Left lung (tissue), 4 donors: ENCODE measurements at regions not wholly inside any gene's neighbourhood (a gene's known extent, or its start where the extent isn't known, plus 50 kb on each side); places are given as distances from the start of the nearest gene placed in this dataset.

Experiments
- ATAC-seq: fragments of 200-7000 bp; cut with Tn5 transposase; one replicate; pipeline ENCODE4 v1.9.1; 2020; ENCODE audit warnings: moderate library complexity
- DNase-seq, 4 donors: peaks; one replicate each; pipeline ENCODE4 v3.0.0-alpha.2; 2013 to 2020
- H3K27ac ChIP-seq, 2 donors: fragments of 200-600 bp; sonication (generic) in 1 of 2; one replicate each; pipeline versions ENCODE4 v1.5.0 to v1.8.0; 2020 to 2021
- H3K27me3 ChIP-seq, 2 donors: fragments of 200-600 bp; sonication (generic) in 1 of 2; one replicate each; pipeline versions ENCODE4 v1.5.0 to v1.8.0; 2020 to 2021
- H3K36me3 ChIP-seq, 2 donors: fragments of 200-600 bp; sonication (generic) in 1 of 2; one replicate each; pipeline versions ENCODE4 v1.5.0 to v1.8.0; 2020 to 2021
- H3K4me1 ChIP-seq, 2 donors: fragments of 200-600 bp; one replicate each; pipeline ENCODE4 v1.8.0; 2021
- H3K4me3 ChIP-seq, 2 donors: fragments of 200-600 bp; sonication (generic) in 1 of 2; one replicate each; pipeline versions ENCODE4 v1.5.0 to v1.8.0; 2020 to 2021; ENCODE audit warnings: mild to moderate bottlenecking in 1 of 2
- H3K9me3 ChIP-seq, 2 donors: fragments of 200-600 bp; sonication (generic) in 1 of 2; one replicate each; pipeline versions ENCODE4 v1.5.0 to v1.8.0; 2020 to 2021
- intact Hi-C, 2 donors: fragments of 100-400 bp; cut with DNase I; formaldehyde crosslinking; loops; one replicate each; pipeline versions ENCODE4 v1.11.2 to v1.14.2; 2022
- TF ChIP-seq, protein P1 (sequence below), 2 donors: fragments of 200-600 bp; sonication (generic) in 1 of 2; IDR thresholded peaks; one replicate each; pipeline versions ENCODE4 v1.5.0 to v1.8.0; 2021; ENCODE audit warnings: antibody characterized with exemption in 2 of 2
- donor health status: DM: no; HTN: yes; CAD: no.
- donor health status: DM: no; HTN: no; CAD: no.

DNA sequence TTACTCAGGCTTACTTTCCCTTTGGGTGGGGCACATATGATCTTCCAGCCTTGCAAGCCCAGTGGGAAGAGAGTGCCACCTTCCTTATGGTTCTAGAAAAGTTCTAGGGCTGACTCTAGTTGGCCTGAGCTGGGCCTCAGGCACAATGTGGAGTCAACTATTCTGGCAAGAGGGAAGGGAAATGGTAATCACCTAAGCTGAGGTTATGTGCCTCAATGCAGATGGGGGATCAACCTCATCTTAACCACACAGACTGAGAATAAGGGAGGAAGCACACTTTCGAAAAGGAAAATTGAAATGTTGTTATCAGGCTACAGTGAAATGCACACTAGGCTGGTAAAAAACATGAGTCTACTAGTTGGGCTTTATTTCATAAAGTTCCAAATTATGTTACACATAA lies 77.5 kb upstream of the RMST start:
- Histone ChIP-seq H3K4me1 (no peaks in the 10 kb centered on the region), H3K36me3 (no peaks in the 10 kb centered on the region), H3K27ac (no peak overlapping the region), H3K4me3 (no peak overlapping the region), H3K9me3 (peaks cover 0 to 2% of the 10 kb centered on the region in 2 donors), H3K27me3 (no peaks in the 10 kb centered on the region)
- intact Hi-C loops = no loop called here
- ATAC-seq (no peak), DNase-seq (no peak)
- TF ChIP-seq, protein P1, sequence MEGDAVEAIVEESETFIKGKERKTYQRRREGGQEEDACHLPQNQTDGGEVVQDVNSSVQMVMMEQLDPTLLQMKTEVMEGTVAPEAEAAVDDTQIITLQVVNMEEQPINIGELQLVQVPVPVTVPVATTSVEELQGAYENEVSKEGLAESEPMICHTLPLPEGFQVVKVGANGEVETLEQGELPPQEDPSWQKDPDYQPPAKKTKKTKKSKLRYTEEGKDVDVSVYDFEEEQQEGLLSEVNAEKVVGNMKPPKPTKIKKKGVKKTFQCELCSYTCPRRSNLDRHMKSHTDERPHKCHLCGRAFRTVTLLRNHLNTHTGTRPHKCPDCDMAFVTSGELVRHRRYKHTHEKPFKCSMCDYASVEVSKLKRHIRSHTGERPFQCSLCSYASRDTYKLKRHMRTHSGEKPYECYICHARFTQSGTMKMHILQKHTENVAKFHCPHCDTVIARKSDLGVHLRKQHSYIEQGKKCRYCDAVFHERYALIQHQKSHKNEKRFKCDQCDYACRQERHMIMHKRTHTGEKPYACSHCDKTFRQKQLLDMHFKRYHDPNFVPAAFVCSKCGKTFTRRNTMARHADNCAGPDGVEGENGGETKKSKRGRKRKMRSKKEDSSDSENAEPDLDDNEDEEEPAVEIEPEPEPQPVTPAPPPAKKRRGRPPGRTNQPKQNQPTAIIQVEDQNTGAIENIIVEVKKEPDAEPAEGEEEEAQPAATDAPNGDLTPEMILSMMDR (IDR thresholded peaks at IDR 0.05) = no peak

DNA sequence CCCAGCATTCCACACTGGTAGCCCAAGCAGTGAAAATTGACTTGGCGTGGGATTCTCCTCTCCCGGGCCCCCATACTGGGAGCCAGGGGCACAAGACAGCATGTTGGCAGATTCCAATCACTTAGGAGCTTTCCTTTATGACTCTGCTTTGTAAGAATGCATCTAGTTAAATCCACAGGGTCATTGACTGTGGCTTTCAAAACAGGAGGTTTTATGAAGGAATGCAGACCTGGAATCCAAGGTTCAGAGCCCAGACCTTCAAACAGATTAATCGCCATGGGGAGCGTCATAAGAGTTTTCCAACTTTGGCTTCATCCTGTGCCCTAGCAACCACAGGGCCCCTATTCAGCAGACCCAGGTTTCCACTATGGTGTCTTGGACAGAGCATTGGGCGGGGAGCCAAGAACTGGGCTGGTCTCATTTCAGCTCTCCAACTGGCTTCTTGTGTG lies 76.4 kb upstream of the RMST start:
- H3K4me1 ChIP-seq = no peaks in the 10 kb centered on the region
- H3K27me3 ChIP-seq = no peaks in the 10 kb centered on the region
- peaks cover 0 to 2% of the 10 kb centered on the region in 2 donors for H3K9me3 ChIP-seq
- TF ChIP-seq, protein P1 (IDR thresholded peaks at IDR 0.05) = no peak
- H3K4me3 ChIP-seq = no peak overlapping the region
- no peaks in the 10 kb centered on the region for H3K36me3 ChIP-seq
- intact Hi-C loops = no loop called here
- H3K27ac ChIP-seq = no peak overlapping the region
- DNase-seq (no peak), ATAC-seq (no peak)

DNA sequence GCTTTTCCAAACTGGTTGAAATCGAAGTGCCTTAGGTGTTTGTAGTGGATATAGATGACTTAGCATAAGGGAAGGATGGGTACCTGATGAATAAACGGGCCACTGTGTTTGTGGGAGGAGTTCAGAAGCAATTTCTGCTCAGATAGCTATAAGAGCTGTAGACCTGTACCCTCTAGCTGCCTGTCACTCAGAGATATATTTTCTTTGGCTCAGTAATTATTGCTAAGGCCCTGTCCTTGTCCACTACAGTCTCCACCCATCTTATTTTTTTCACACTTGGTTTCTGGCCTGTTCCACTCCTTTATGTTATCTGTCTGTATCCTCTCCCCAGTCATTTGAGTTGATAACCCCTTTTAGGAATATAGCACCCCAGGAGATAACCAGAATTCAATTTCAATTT lies 74.8 kb upstream of the RMST start:
- DNase-seq = no peak
- TF ChIP-seq, protein P1 (IDR thresholded peaks at IDR 0.05) = no peak
- Histone ChIP-seq H3K4me3 (no peak overlapping the region), H3K27ac (no peak overlapping the region), H3K9me3 (no peaks in the 10 kb centered on the region), H3K4me1 (no peaks in the 10 kb centered on the region), H3K36me3 (no peaks in the 10 kb centered on the region), H3K27me3 (no peaks in the 10 kb centered on the region)
- intact Hi-C loops = no loop called here
- no peak for ATAC-seq

DNA sequence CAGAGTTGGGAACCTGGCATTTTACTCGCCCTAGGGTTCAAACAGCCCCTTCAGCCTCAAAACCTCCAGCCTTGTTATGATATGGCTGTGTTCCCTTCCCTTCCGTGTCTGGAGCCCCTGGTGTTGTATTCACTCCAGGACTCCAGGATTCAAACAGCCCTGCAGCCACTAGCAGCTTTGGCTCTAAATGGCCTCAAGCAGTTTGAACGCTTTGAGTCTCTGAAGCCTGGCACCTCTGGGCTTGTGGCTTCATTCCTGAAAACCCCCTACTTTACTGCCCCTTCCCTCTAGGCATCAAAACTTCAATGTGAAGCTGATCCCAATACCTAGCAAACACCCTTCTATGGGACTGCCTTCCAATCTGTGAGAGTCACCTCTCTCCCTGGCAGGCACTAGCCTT lies 67.9 kb upstream of the RMST start:
- ATAC-seq (no peak), DNase-seq (no peak)
- no peaks in the 10 kb centered on the region for H3K27me3 ChIP-seq
- intact Hi-C loops = no loop called here
- no peak overlapping the region for H3K27ac ChIP-seq
- H3K4me1 ChIP-seq = no peaks in the 10 kb centered on the region
- TF ChIP-seq, protein P1 (IDR thresholded peaks at IDR 0.05) = no peak
- no peaks in the 10 kb centered on the region for H3K36me3 ChIP-seq
- H3K4me3 ChIP-seq = no peak overlapping the region
- H3K9me3 ChIP-seq = no peaks in the 10 kb centered on the region

DNA sequence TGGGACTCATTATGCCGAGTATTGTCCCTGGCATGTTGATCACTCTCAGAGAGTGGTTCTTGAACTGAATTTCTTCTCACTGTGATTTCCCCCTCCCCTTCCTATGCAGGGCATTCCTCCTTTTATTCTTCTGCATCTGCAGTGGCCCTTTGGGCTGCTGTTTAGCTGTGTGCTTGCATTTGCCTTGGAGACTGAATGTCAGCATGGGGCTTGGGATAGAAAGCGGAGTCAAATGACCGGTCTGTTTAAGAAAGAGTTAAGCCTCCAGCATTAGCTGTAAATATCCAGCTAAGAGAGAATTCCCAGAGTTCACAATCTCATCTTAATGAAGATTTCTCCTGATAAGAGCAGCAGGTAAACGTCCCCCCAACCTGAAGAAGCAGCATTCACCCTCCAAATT lies 65.6 kb upstream of the RMST start:
- Histone ChIP-seq H3K36me3 (no peaks in the 10 kb centered on the region), H3K4me1 (no peaks in the 10 kb centered on the region), H3K4me3 (no peak overlapping the region), H3K27me3 (no peaks in the 10 kb centered on the region), H3K27ac (no peak overlapping the region), H3K9me3 (no peaks in the 10 kb centered on the region)
- DNase-seq (no peak), ATAC-seq (no peak)
- TF ChIP-seq, protein P1 (IDR thresholded peaks at IDR 0.05) = no peak
- intact Hi-C loops = no loop called here
